HUDEP-2 (cell line): ENCODE measurements at regions not wholly inside any gene's neighbourhood (a gene's known extent, or its start where the extent isn't known, plus 50 kb on each side); places are given as distances from the start of the nearest gene placed in this dataset.
"Not testable (repeated sequence)": the region's sequence is repeated elsewhere in the genome, so short reads cannot be mapped to it uniquely, and the experiment has no call there.

Experiments used
- DNase-seq, 76 experiments: peaks; one replicate each; lab custom pipeline; 2025; ENCODE audit not compliant: unreplicated experiment in 76 of 76; lab: John Stamatoyannopoulos, UW

- no peak for DNase-seq
These were observed 217.0 kb upstream of the CXCR4 start for GRCh38 chr2:136334967-136335366.

- no peak for DNase-seq
These were observed 214.6 kb upstream of the CXCR4 start for GRCh38 chr2:136332436-136333095.

- no peak for DNase-seq
These were observed 213.3 kb upstream of the CXCR4 start for GRCh38 chr2:136331226-136331625.

- DNase-seq, result no peak
These were observed 210.4 kb upstream of the CXCR4 start for GRCh38 chr2:136328207-136328795.

GRCh38 chr2:136327162-136327852 is 209.4 kb upstream of the CXCR4 start:
- peak in 11 of 76 experiments; percentile 0 to 22 (median 13) for DNase-seq

DNA sequence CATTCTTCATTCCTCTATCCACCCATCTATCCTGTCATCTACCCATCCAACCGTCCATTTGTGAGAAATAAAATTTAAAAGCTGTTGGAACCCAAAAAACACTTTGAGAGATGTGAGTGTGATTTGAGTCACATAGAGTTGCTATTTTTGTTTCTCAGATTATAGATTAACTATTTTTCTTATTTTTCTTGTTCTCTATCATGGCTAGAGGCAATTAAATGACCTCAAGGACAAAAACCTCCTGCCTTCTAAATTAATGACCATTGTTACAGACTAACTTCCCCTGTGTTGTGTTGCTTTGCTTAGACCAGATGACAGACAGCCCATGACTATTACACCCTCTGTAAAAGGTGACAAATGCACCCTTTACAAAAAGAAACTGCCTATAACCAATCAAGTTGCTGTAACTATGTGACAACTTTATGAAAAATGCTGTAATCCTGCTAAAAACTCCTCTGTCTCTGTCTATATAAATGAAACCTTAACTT is 207.9 kb upstream of the CXCR4 start:
- no peak for DNase-seq

DNA sequence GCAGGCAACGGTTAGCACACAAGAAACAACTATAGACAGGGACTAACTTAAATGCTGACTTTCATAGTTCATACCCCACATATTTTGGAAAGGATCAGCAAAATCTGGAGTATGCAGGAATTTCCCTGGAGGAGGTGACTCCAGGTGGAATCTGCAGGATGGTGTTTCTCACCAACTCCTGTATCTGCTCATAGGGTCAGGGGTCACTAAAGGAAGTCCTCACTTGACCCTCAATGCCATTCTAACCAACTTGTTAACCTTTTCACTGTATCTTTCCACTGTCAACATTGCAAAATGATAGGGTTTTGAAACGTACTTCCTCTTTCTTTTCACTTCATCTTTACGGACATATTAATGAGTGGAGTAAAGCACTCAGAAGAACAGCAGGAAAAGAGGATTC is 207.0 kb upstream of the CXCR4 start:
- no peak for DNase-seq

- DNase-seq, result no peak
These were observed 206.0 kb upstream of the CXCR4 start for GRCh38 chr2:136323935-136324334.

GRCh38 chr2:136323195-136323594 is 205.2 kb upstream of the CXCR4 start:
- no peak for DNase-seq

DNA sequence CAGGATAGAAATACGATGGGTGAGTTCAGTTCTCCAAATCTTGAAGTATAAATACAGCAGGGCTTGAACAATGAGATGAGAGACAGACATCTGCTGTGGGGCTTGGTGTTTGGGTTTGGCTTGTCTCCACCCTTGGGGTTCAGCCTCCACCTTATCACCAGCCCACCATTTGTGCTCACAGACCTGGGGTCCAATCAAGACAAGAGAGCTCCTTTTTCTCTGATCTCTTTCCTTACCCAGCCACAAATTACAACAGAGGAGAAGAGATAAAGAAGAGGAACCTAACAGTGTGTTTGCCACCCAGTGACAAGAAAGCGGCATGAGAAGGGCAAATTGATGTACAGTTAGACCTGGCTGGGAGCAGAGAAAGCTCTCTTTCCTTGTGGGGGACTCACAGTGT is 204.5 kb upstream of the CXCR4 start:
- DNase-seq, result peak in 48 of 76 experiments; percentile 1 to 67 (median 24)

DNA sequence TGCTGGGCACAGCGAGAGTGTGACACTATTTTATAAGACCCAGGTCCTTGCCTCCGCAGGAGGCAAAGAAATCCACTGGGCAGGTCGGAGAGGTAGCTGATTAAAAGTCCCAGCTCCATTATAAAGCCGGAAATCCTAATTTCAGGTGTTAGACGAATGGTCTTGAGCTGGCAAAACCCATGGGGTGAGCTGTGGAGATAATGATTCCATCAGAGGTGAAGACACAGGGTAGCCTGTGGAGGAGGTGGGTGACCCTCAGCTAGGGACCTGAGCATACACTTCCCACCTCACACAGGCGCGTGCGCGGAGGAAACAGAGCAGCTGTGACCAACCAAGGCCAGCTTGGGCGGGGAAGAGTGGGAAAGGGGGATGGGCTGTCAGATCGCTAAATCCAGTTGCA is 201.7 kb upstream of the CXCR4 start:
- DNase-seq, result no peak

- DNase-seq, result no peak
These were observed 201.3 kb upstream of the CXCR4 start for GRCh38 chr2:136319237-136319636.

DNA sequence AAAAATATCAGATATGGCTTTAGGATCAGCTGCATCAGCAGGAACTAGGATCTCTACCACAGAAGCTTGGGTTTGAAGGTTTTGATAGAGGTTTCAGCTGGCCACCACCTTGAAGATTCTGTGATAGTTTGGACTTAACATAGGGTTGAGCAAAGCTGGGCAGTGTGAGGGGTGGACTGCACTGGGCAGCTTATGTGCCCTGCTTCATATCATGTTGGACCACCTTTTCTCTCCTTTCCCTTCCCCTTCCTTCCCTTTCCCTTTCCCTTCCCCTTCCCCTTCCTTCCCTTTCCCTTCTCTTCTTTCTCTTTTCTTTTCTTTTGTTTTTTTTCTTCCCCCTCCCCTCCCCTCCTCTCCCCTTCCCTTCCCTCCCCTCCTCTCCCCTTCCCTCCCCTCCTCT is 196.3 kb upstream of the CXCR4 start:
- no peak for DNase-seq

GRCh38 chr2:136312568-136312967 is 194.6 kb upstream of the CXCR4 start:
- DNase-seq, result not testable (repeated sequence)

GRCh38 chr2:136310797-136311603 is 193.1 kb upstream of the CXCR4 start:
- DNase-seq, result no peak

GRCh38 chr2:136310005-136310495 is 192.1 kb upstream of the CXCR4 start:
- no peak for DNase-seq

GRCh38 chr2:136308611-136309010 is 190.7 kb upstream of the CXCR4 start:
- no peak for DNase-seq

GRCh38 chr2:136306836-136307235 is 188.9 kb upstream of the CXCR4 start:
- DNase-seq, result no peak

DNA sequence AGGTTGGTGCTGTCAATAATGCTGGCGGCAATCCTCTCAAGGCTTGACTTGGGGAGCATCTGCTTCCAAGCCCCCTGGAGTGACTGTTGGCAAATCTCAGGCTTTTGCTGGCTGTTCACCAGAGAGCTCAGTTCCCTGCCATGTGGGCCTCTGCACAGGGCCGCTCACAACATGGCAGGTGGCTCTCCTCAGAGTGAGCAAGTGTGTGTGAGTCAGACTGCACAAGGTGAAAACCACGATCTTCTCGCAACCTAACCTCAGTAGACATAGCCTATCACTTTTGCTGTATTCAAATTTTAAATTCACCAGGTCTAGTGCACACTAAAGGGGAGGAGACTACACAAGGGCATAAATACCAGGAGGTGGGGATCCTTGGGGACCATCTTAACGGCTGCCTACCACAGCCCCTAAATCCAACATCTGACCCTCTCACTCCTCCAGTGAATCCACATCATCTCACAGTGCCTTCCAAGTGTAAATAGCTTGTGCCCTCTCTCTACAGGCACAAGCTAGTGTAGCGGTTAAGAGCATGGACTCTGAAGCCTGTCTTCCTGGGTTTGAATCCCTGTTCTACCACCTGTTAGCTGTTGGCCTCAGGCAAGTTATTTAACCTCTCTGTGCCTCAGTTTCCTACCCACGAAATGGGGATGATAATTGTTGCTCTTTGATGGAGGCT is 187.7 kb upstream of the CXCR4 start:
- no peak for DNase-seq

DNA sequence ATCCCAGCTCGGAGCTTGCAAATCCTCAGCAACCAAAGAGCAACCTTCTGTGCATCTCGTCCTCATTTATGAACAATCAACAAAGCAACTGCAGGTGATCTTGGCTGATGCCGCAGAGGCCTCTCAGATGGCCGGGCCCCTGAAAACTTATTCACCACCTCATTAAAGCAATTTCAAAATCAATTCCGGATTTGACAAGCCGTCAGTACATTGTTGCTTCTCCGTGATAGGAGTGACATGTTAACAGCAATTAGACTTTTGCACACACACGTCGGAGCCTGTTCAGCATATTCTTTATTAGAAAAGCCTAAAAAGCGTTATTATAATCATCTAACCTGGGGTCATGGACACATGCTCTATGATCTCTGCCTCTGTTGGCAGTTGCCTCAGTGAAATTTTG is 183.1 kb upstream of the CXCR4 start:
- DNase-seq, result no peak
